HL-60/S4 (cell line): ENCODE measurements at regions not wholly inside any gene's neighbourhood (a gene's known extent, or its start where the extent isn't known, plus 50 kb on each side); places are given as distances from the start of the nearest gene placed in this dataset.
"Not testable (repeated sequence)": the region's sequence is repeated elsewhere in the genome, so short reads cannot be mapped to it uniquely, and the experiment has no call there.

Experiments used
- in situ Hi-C: fragments of 300-500 bp; cut with MboI; formaldehyde crosslinking; loops from 2 replicates; pipeline ENCODE4 v1.14.3; 2022; ENCODE audit warnings: low sequenced_read_pairs

GRCh38 chr5:145395151-145395550 lies 440.0 kb downstream of the PRELID2 start:
- in situ Hi-C loops, result not testable (repeated sequence)

DNA sequence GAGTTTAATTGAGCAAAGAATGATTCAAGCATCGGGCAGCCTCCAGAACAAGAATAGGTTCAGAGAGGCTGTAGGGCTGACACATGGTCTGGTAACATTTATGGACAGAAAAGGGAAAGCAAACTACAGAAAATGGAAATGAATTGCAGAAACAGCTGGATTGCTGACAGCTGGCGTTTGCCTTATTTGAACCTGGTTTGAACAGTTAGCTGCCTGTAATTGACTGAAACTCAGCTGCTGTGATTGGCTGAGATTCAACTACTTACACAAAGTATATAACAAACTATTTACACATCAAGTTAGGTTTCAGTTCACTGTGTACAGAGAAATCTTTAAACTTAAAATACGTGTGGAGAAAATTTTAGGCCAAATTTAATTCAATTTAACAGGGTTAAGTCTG lies 441.7 kb downstream of the PRELID2 start:
- in situ Hi-C loops, result no loop called here

- in situ Hi-C loops, result no loop called here
These were observed 446.1 kb downstream of the PRELID2 start for GRCh38 chr5:145389047-145389446.

DNA sequence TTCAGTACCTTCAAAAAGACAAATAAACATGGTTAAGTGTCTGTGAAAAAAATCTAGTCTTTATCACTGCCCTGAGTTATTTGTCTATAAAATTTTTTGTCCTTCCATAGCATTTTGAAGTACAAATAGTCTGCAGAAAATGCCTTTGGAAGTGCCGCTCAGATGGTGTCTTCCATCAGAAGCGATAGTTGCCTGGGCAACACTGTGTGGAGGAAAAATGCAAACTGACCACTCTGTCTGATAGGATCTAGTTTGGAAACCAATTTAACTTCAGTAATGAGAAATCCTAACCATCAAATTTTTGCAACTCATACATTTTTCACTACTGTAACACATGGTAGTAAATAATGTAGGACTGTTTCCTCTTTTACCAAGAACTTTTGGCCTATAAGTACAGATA lies 449.9 kb downstream of the PRELID2 start:
- in situ Hi-C loops, result no loop called here

GRCh38 chr5:145378226-145378625 lies 456.9 kb downstream of the PRELID2 start:
- in situ Hi-C loops, result no loop called here

GRCh38 chr5:145375521-145375920 lies 459.6 kb downstream of the PRELID2 start:
- in situ Hi-C loops, result no loop called here

- in situ Hi-C loops, result no loop called here
These were observed 469.7 kb downstream of the PRELID2 start for GRCh38 chr5:145365464-145365863.

DNA sequence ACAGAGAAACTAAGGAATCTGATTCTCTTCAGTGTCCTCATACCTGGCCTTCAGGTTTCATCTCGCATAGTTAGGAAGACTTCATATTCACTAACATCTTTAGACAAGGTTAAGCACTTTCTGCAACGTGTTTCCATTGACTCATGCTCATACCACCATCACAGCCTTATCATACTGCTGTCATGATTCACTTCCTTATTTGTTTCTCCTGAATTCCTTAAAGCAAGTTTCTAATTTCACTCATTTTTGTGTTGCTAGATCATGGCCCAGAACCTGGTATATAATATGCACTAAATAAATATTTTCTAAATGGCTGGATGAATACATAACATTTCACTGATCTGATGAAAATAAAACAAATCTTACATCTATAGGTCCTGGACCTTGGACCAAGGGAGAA lies 472.9 kb downstream of the PRELID2 start:
- in situ Hi-C loops, result no loop called here

- in situ Hi-C loops, result no loop called here
These were observed 474.2 kb downstream of the PRELID2 start for GRCh38 chr5:145360936-145361335.

- in situ Hi-C loops, result no loop called here
These were observed 484.6 kb downstream of the PRELID2 start for GRCh38 chr5:145350513-145350912.

- in situ Hi-C loops, result no loop called here
These were observed 488.0 kb downstream of the PRELID2 start for GRCh38 chr5:145347026-145347616.

- in situ Hi-C loops, result no loop called here
These were observed 489.4 kb downstream of the PRELID2 start for GRCh38 chr5:145345511-145346287.

- in situ Hi-C loops, result no loop called here
These were observed 493.3 kb downstream of the PRELID2 start for GRCh38 chr5:145341842-145342241.

DNA sequence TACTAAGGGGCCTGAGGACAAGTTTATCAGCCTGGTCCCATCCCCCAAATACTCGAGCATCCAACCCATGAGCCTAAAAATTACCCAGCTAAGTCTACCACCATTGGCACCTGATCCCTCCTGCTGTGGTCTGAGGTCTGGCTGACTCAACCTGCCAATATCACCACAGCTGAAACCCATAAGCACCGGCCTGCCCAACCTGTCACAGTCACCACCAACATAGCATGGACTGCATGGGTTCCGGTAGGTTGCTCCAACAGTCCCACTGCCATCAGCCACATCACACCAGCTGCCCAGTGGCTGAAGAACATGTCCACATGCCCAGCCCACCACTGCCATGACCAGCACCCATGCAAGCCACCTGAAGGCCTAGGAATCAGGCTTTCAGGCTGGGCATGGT lies 495.0 kb downstream of the PRELID2 start:
- in situ Hi-C loops, result no loop called here

GRCh38 chr5:145324767-145325479 lies 510.2 kb downstream of the PRELID2 start:
- in situ Hi-C loops, result no loop called here

- in situ Hi-C loops, result no loop called here
These were observed 511.0 kb downstream of the PRELID2 start for GRCh38 chr5:145324101-145324500.

DNA sequence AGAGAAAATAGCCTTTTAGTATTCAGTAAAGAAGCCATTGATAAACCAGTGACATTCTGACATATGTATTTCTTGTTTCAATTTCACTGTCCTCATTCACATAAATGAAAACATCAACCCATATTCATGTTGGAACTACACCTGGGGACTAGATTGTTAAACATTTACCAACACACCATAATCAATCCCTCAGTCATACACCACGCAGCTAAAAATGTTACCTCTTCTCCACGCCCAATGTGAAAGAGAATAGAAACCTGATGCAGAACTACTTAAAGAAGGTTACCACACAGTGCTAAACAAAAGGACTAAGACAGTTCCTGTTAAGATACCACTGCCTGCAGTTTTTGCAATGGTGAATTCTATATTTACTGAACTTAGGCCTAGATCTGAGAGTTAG lies 518.9 kb downstream of the PRELID2 start:
- in situ Hi-C loops, result no loop called here

GRCh38 chr5:145307866-145308382 lies 527.2 kb downstream of the PRELID2 start:
- in situ Hi-C loops, result no loop called here

- in situ Hi-C loops, result no loop called here
These were observed 539.8 kb downstream of the PRELID2 start for GRCh38 chr5:145295236-145295835.

GRCh38 chr5:145294331-145294730 lies 540.8 kb downstream of the PRELID2 start:
- in situ Hi-C loops, result no loop called here

GRCh38 chr5:145293716-145294115 lies 541.4 kb downstream of the PRELID2 start:
- in situ Hi-C loops, result no loop called here
